Endothelial cell of umbilical vein (primary cell): ENCODE measurements at regions not wholly inside any gene's neighbourhood (a gene's known extent, or its start where the extent isn't known, plus 50 kb on each side); places are given as distances from the start of the nearest gene placed in this dataset.

Source experiments
- BruUV-seq: library from RNA; stranded (reverse); fragments of 400-500 nt; replicated peaks from 2 replicates; lab custom pipeline; 2021; lab: Mats Ljungman, UMichigan
- CTCF ChIA-PET: fragments of 300-600, 350-600 bp; sonication (Branson Sonifier 250); formaldehyde crosslinking; loops from one replicate; lab custom pipeline; 2021; ENCODE audit warnings: antibody characterized with exemption, inconsistent platforms; lab: Charles Lee
- POLR2A ChIA-PET: fragments of 300-600, 350-600 bp; sonication (Branson Sonifier 250); formaldehyde crosslinking; loops from one replicate; lab custom pipeline; 2021; ENCODE audit warnings: antibody characterized with exemption, inconsistent platforms; lab: Charles Lee
- DNase-seq: peaks from one replicate; pipeline ENCODE4 v3.0.0-alpha.2; 2011; ENCODE audit warnings: low read depth, low spot score
- FAIRE-seq: peaks from 2 replicates; lab custom pipeline; 2011; peaks lifted over from hg19 to GRCh38; lab: Jason Lieb, UNC
- H2AFZ ChIP-seq: 2 replicates; pipeline ENCODE4 v1.6.0; 2012; ENCODE audit warnings: low read depth, low read length, control low read depth, inconsistent platforms
- H3K27ac ChIP-seq: 2 replicates; pipeline ENCODE4 v1.5.1; 2011; ENCODE audit warnings: low read depth, mild to moderate bottlenecking, control low read depth, low read length, moderate library complexity; ENCODE audit not compliant: insufficient read depth
- H3K27me3 ChIP-seq, 2 experiments: 2 replicates each; pipeline versions ENCODE4 v1.6.0 to v1.6.1; 2011; ENCODE audit warnings: low read length in 2 of 2, mixed read lengths in 1 of 2; ENCODE audit not compliant: control insufficient read depth in 2 of 2, insufficient read depth in 2 of 2
- H3K36me3 ChIP-seq, 2 experiments: 2 replicates in 1 of 2; 3 replicates in 1 of 2; pipeline ENCODE4 v1.5.1; 2011; ENCODE audit warnings: low read length in 2 of 2, mild to moderate bottlenecking in 1 of 2, moderate library complexity in 1 of 2; ENCODE audit not compliant: control insufficient read depth in 2 of 2, insufficient read depth in 2 of 2; ENCODE audit errors: extremely low read depth in 1 of 2
- H3K4me1 ChIP-seq: 3 replicates; pipeline ENCODE4 v1.5.1; 2011; ENCODE audit warnings: mild to moderate bottlenecking, low read length; ENCODE audit not compliant: control insufficient read depth, insufficient read depth; ENCODE audit errors: extremely low read depth
- H3K4me2 ChIP-seq: 2 replicates; pipeline ENCODE4 v1.6.1; 2011; ENCODE audit warnings: low read length, control low read depth, mixed read lengths; ENCODE audit not compliant: insufficient read depth
- H3K4me3 ChIP-seq, 3 experiments: fragments of 200-600 bp in 1 of 3; sonication (generic), shearing (Covaris generic) in 1 of 3; replicated peaks in 1 of 3; 2 replicates each; pipeline ENCODE4 v1.5.1; 2011 to 2016; ENCODE audit warnings: control low read depth in 3 of 3, low read length in 3 of 3, mild to moderate bottlenecking in 2 of 3, inconsistent platforms in 1 of 3, low read depth in 1 of 3, moderate library complexity in 1 of 3; ENCODE audit not compliant: insufficient read depth in 1 of 3
- H3K79me2 ChIP-seq: 2 replicates; pipeline ENCODE4 v1.6.0; 2012; ENCODE audit warnings: low read length, inconsistent platforms; ENCODE audit not compliant: control insufficient read depth, insufficient read depth
- H3K9ac ChIP-seq: replicated peaks from 2 replicates; pipeline ENCODE3; 2011; ENCODE audit warnings: low read length, control low read depth; ENCODE audit not compliant: insufficient read depth; ENCODE audit errors: extremely low read depth
- H3K9me1 ChIP-seq: replicated peaks from 3 replicates; pipeline ENCODE4 v1.6.0; 2011; ENCODE audit warnings: mild to moderate bottlenecking, low read length; ENCODE audit not compliant: control insufficient read depth, insufficient read depth; ENCODE audit errors: extremely low read depth
- H3K9me3 ChIP-seq: replicated peaks from 2 replicates; pipeline ENCODE4 v1.5.1; 2012; ENCODE audit warnings: low read length, inconsistent platforms; ENCODE audit not compliant: control insufficient read depth, insufficient read depth
- H4K20me1 ChIP-seq: replicated peaks from 2 replicates; pipeline ENCODE3; 2011; ENCODE audit warnings: mild to moderate bottlenecking, low read length; ENCODE audit not compliant: control insufficient read depth, insufficient read depth; ENCODE audit errors: extremely low read depth
- EZH2 ChIP-seq: IDR thresholded peaks from 2 replicates; pipeline ENCODE4 v1.6.1; 2012; ENCODE audit warnings: borderline replicate concordance, low read depth, mild to moderate bottlenecking, moderate library complexity, low read length, inconsistent platforms; ENCODE audit not compliant: severe bottlenecking
- FOS ChIP-seq: IDR thresholded peaks from 2 replicates; pipeline ENCODE4 v1.6.1; 2011; ENCODE audit warnings: mild to moderate bottlenecking, low read length, moderate library complexity, borderline replicate concordance; ENCODE audit not compliant: insufficient read depth
- GATA2 ChIP-seq: IDR thresholded peaks from 2 replicates; pipeline ENCODE4 v1.7.0; 2011; ENCODE audit warnings: low read depth, mild to moderate bottlenecking, moderate library complexity, mixed read lengths, low read length; ENCODE audit not compliant: insufficient read length, insufficient read depth
- JUN ChIP-seq: IDR thresholded peaks from 2 replicates; pipeline ENCODE4 v1.6.1; 2011; ENCODE audit warnings: borderline replicate concordance, low read depth; ENCODE audit not compliant: insufficient read length, insufficient read depth
- MAX ChIP-seq: IDR thresholded peaks from 2 replicates; pipeline ENCODE4 v1.6.1; 2011; ENCODE audit not compliant: insufficient read depth, insufficient read length
- MYC ChIP-seq: IDR thresholded peaks from one replicate; pipeline ENCODE4 v1.6.1; 2011; ENCODE audit warnings: mild to moderate bottlenecking, low read depth, low read length
- POLR2A ChIP-seq: IDR thresholded peaks from 2 replicates; pipeline ENCODE4 v1.6.1; 2012; ENCODE audit warnings: low read depth, mild to moderate bottlenecking, control low read depth, low read length
- POLR2AphosphoS5 ChIP-seq: IDR thresholded peaks from 2 replicates; pipeline ENCODE4 v1.6.1; 2012; ENCODE audit warnings: low read depth, mild to moderate bottlenecking, control low read depth, low read length, moderate library complexity; ENCODE audit not compliant: insufficient read depth
- dilution Hi-C: fragments of 300-500 bp; cut with MboI; formaldehyde crosslinking; loops from one replicate; pipeline ENCODE4 v1.15.0; 2019; ENCODE audit warnings: low sequenced_read_pairs; ENCODE audit not compliant: extremely low pct_ligation_motif_present
- intact Hi-C: fragments of 100-400 bp; cut with micrococcal nuclease; formaldehyde crosslinking; loops from one replicate; pipeline ENCODE4 v1.10.0; 2022
- TF ChIP-seq, protein P1 (sequence below), 2 donors: IDR thresholded peaks; 1 replicate in 1 of 2; 2 replicates in 1 of 2; pipeline ENCODE4 v1.5.1; 2011; ENCODE audit warnings: low read length in 2 of 2, mild to moderate bottlenecking in 2 of 2, moderate library complexity in 2 of 2, control low read depth in 1 of 2, inconsistent platforms in 1 of 2, low read depth in 1 of 2; ENCODE audit not compliant: insufficient read depth in 1 of 2; ENCODE audit errors: extremely low read depth in 1 of 2

GRCh38 chr5:97544678-97545077 lies 361.6 kb upstream of the RIOK2 start:
- H3K9me3 ChIP-seq = no peaks in the 10 kb centered on the region
- no peak overlapping the region for H3K9ac ChIP-seq
- no peak overlapping the region for H3K4me2 ChIP-seq
- no peaks in the 10 kb centered on the region for H4K20me1 ChIP-seq
- no peaks in the 10 kb centered on the region for H3K27me3 ChIP-seq
- no peak overlapping the region for H3K4me3 ChIP-seq
- intact Hi-C loops (loop anchor here (5.0 kb wide), 2 partner anchors 293 to 1228 kb away; partner anchors contain the start of gene RGMB), dilution Hi-C loops (no loop called here)
- CTCF ChIA-PET = interaction anchor here (2.1 to 2.6 kb wide), 2 partner anchors 10 to 314 kb away, joined by 6 to 20 read pairs; no protein-coding TSS in a partner anchor
- BruUV-seq = no TSS peak
- TF ChIP-seq GATA2 (no peak), JUN (no peak), POLR2A (no peak), POLR2AphosphoS5 (no peak), MYC (no peak), EZH2 (no peak), MAX (no peak), FOS (no peak)
- TF ChIP-seq, protein P1, sequence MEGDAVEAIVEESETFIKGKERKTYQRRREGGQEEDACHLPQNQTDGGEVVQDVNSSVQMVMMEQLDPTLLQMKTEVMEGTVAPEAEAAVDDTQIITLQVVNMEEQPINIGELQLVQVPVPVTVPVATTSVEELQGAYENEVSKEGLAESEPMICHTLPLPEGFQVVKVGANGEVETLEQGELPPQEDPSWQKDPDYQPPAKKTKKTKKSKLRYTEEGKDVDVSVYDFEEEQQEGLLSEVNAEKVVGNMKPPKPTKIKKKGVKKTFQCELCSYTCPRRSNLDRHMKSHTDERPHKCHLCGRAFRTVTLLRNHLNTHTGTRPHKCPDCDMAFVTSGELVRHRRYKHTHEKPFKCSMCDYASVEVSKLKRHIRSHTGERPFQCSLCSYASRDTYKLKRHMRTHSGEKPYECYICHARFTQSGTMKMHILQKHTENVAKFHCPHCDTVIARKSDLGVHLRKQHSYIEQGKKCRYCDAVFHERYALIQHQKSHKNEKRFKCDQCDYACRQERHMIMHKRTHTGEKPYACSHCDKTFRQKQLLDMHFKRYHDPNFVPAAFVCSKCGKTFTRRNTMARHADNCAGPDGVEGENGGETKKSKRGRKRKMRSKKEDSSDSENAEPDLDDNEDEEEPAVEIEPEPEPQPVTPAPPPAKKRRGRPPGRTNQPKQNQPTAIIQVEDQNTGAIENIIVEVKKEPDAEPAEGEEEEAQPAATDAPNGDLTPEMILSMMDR (IDR thresholded peaks at IDR 0.05; ENCODE audit: extremely low read depth in 1 of 2, insufficient read depth in 1 of 2, low read depth in 1 of 2, low read length in 2 of 2) = no peak
- DNase-seq (no peak), FAIRE-seq (no peak)
- no peak overlapping the region for H3K27ac ChIP-seq
- peaks cover 23% of the 10 kb centered on the region for H3K4me1 ChIP-seq
- H2AFZ ChIP-seq = peak overlapping the region; percentile 53
- POLR2A ChIA-PET = no interaction called here
- no peaks in the 10 kb centered on the region for H3K79me2 ChIP-seq
- no peaks in the 10 kb centered on the region for H3K9me1 ChIP-seq
- H3K36me3 ChIP-seq = no peaks in the 10 kb centered on the region
